SK-N-MC (cell line): ENCODE measurements at regions not wholly inside any gene's neighbourhood (a gene's known extent, or its start where the extent isn't known, plus 50 kb on each side); places are given as distances from the start of the nearest gene placed in this dataset.

Source experiments
- EZH2 ChIP-seq: fragments of 200-600 bp; sonication (generic); IDR thresholded peaks from one replicate; pipeline ENCODE4 v1.6.1; 2017; ENCODE audit warnings: antibody characterized with exemption
- POLR2AphosphoS5 ChIP-seq: IDR thresholded peaks from 2 replicates; pipeline ENCODE4 v1.6.1; 2012; ENCODE audit warnings: mild to moderate bottlenecking, low read depth, low read length, borderline replicate concordance

- TF ChIP-seq EZH2, result no peak
- no peak for TF ChIP-seq POLR2AphosphoS5
Measured at GRCh38 chr14:32014498-32014897, 62.6 kb upstream of the ARHGAP5 start.
